Activated CD4-positive, alpha-beta T cell treated with anti-CD3 and anti-CD28 coated beads for 4 hours (primary cell): ENCODE measurements at regions not wholly inside any gene's neighbourhood (a gene's known extent, or its start where the extent isn't known, plus 50 kb on each side); places are given as distances from the start of the nearest gene placed in this dataset.

Source experiments
- DNase-seq, 2 donors: peaks; one replicate each; pipeline ENCODE4 v3.0.0-alpha.2; 2020

DNA sequence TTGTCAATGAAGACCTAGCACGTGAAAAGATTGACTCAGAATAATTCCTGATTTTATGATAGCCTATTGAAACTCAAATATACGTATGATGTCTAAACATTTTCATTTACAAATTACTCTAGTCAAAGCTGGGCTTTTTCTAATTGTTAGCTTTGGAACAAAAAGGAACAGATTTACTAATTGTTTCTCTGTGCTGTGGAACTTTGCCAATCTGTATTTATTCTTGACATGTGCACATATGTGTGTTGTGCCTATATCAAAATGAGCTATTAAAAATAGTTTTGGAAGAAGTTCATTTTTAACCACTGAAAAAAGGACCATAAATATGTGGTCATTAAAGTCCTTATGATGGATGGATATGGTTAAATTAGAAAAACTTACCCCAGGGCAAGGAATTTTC, 85.4 kb upstream of the PACRGL start:
- no peak for DNase-seq

DNA sequence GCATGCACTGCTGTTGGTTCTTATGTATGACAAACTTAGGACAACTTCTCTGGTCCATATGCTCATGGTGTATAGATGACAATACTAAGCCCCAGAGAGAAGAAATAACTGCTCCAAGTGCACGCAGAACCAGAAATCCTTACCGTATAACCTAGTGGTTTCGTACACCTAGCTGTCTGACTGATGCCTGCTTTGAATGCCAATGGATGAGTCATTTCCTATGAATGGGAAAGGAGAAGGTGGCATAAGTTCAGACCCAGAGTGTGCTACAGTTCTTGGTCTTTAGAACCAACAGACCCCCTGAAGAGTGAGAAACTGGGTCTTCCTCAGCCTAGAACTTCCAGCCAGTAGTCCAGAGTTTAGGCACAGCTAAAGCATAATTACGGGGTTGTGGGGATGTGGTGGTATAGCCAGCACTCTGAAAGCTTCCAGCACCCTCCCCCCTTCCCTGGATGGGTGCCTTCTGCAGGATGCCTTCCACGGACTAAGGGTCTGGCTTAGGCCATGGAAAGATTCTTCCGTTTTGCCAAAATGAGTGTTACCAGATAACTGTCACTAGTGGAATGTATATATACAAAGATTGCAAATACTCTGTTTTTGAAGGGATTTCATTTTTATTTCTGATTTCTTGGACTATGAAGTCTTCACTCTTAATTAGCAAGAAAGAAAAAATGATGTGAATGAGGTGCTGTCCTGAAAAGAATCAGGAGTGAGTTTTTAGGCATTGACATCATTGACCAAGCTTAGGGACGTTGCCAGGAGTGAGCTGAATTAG, 84.6 kb upstream of the PACRGL start:
- DNase-seq: no peak

- DNase-seq: no peak
Measured at GRCh38 chr4:20616313-20616712, 83.9 kb upstream of the PACRGL start.

GRCh38 chr4:20616848-20617247, 83.4 kb upstream of the PACRGL start:
- DNase-seq: no peak

GRCh38 chr4:20617678-20618396, 82.4 kb upstream of the PACRGL start:
- DNase-seq: no peak

DNA sequence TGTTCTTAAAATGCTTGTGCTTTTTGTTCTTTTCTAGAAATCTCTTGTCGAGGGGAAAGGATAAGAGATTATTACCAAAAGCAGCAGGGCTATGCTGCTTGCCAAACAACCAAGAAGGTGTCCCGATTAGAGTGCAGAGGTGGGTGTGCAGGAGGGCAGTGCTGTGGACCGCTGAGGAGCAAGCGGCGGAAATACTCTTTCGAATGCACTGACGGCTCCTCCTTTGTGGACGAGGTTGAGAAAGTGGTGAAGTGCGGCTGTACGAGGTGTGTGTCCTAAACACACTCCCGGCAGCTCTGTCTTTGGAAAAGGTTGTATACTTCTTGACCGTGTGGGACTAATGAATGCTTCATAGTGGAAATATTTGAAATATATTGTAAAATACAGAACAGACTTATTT, 81.5 kb upstream of the PACRGL start:
- no peak for DNase-seq

DNA sequence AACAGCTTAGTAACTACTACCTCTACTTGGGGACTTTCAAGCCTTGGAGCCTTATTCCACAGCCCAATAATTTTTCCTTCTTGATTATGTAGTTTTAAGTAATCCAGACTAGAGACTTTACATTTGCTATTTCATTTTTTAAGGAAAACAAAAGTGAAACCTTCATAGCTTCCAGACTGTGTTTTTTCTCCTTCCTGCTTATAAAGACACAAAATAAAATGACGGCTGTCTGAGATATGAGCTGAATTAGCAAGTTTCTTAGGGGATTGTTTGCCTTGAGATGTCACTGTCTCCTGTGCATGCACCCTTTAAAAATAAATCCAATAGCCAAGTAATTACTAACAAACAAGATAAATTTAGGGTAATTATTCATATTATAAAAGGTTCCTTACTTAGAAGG, 78.8 kb upstream of the PACRGL start:
- DNase-seq: no peak

DNA sequence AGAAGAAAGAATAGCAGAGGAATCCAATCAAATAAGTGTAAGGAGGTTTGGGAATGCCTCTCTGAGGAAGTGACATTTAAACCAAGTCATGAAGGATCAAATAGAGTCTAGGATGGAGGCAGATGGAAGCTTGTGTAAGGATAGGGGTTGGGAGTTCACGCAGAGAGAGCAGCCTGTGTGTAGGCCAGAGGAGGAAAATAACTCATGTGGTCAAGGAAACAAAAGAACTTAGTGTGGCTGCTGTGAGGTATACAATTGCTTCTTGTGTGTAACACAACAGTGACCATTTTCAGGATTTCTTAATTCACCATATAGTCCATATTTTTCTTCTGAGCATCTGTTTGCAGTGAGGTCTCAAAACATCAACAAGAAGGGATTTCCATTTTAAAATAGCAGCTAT, 77.6 kb upstream of the PACRGL start:
- DNase-seq: no peak

GRCh38 chr4:20623939-20624338, 76.3 kb upstream of the PACRGL start:
- no peak for DNase-seq

GRCh38 chr4:20624793-20625374, 75.4 kb upstream of the PACRGL start:
- no peak for DNase-seq

GRCh38 chr4:20625426-20625825, 74.8 kb upstream of the PACRGL start:
- DNase-seq: no peak

DNA sequence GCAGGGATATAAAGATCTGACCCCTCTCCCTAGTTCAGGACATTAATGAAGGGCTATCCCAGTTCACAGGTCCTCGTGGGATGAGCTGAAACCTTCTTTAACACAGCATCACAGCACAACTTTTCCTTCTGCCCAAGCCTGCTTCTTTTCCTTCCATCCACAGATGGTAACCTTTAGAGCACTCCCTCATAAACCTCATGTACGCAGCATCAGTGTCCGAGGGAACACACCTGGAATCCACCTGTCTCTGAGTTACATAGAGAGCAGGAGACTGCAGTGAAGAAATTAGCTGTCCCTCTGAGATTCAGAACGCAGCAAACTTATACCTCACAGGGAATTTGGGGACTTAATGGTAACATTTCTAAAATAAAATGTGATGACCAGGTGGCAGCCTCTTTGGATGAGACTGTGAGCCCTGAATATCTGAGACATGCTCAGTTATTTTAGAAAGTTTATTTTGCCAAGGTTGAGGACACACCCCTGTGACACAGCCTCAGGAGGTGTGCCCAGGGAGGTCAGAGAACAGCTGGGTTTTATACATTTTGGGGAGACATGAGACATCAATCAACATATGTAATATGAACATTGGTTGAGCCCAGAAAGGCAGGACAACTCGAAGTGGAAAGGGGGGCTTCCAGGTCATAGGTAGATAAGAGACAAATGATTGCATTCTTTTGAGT, 73.8 kb upstream of the PACRGL start:
- DNase-seq: no peak

- DNase-seq: no peak
Measured at GRCh38 chr4:20627866-20628265, 72.4 kb upstream of the PACRGL start.

GRCh38 chr4:20629186-20630106, 70.8 kb upstream of the PACRGL start:
- no peak for DNase-seq

DNA sequence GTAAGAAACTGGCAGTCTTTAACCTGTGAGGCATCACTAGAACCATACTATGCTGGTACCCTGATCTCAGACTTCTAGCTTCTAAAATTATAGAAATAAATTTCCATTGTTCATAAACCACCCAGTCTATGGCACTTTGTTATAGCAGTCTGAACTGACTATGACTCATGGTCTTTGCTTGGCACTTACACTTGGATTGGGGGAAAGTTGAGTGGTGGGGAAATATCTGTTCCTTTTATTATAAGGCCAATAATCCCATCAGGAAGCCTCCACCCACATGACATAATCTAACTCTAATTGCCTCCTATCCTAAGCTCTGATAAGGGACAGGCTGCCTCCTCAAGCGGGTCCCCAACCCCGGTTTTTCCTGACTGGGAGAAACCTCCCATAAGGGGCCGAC, 61.4 kb upstream of the PACRGL start:
- DNase-seq: no peak

DNA sequence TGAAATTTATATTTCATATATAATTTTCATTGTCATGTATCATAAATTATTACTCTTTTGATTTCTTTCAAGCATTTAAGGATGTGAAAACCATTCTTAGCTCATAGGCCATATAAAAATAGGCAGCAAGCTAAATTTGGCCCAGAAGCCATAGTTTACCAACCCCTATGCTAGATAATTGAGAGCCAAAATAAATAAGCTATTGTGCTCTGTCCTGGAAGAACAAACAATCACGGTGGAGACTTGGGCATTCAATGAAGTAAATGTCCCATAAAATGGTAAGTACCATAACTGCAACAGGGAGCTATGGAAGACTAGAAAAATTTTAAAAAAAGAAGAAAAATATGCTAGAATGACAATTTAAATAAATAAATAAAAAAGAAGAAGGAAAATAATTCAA, 60.9 kb upstream of the PACRGL start:
- DNase-seq: no peak

DNA sequence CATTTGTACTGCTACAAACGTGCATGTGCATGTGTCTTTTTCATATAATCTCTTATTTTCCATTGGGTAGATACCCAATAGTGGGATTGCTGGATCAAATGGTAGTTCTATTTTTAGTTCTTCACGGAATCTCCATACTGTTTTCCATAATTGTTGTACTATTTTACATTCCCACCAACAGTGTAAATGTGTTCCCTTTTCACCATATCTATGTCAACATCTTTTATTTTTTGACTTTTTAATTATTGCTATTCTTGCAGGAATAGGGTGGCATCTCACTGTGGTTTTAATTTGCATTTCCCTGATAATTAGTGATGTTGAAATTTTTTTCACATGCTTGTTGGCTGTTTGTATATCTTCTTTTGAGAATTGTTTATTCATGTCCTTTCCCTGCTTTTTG, 59.3 kb upstream of the PACRGL start:
- DNase-seq: no peak

DNA sequence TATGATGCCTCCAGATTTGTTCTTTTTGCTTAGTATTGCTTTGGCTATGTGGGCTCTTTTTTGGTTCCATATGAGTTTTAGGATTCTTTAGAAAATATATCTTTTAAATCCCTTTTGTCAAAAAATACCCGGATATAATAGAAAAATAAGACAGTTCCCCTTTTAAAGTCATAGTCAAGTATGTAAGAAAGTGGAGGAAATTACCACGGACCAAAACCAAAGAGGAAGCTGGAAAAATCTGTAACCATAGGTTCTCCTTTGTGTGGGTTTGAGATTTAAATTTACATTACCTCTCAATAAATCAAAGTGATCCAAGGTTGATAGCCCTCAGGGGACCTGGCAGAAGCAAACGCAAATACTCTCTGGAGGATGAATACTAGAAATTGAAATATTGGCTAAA, 58.3 kb upstream of the PACRGL start:
- DNase-seq: no peak

- DNase-seq: no peak
Measured at GRCh38 chr4:20643631-20644030, 56.6 kb upstream of the PACRGL start.

- DNase-seq: no peak
Measured at GRCh38 chr4:20645236-20645635, 55.0 kb upstream of the PACRGL start.

DNA sequence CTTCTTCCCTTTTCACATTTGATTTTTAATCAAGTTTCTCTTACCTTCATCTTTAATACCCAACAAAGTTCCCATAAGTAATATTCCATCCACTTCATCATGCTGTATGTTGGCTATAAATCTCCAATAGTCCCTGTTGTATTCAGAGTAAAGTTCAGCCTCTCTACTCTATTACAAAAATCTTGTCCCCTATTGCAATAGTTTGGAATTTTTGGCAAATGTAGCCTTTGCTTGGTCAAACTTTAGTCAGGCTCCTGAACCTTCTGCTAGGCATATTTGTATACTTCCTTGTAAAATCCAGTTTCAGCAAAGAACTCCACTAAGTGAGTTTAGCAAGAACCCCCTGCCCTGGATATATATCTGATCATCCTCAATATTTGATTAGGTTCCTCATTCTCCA, 54.0 kb upstream of the PACRGL start:
- no peak for DNase-seq
